SK-N-SH treated with all-trans-retinoic acid at 6 μM for 48 hours (cell line): ENCODE measurements at regions not wholly inside any gene's neighbourhood (a gene's known extent, or its start where the extent isn't known, plus 50 kb on each side); places are given as distances from the start of the nearest gene placed in this dataset.

Experiments
- CREB5 ChIP-seq: fragments of 250-450 bp; sonication (Bioruptor Pico); IDR thresholded peaks from 2 replicates; pipeline ENCODE4 v1.5.1; 2020; ENCODE audit warnings: low read depth, mild to moderate bottlenecking, moderate library complexity
- ESRRG ChIP-seq: fragments of 250-450 bp; sonication (Bioruptor Pico); IDR thresholded peaks from 2 replicates; pipeline ENCODE4 v1.6.1; 2021; ENCODE audit warnings: mild to moderate bottlenecking
- ZFP3 ChIP-seq: fragments of 250-450 bp; sonication (Bioruptor Pico); IDR thresholded peaks from 2 replicates; pipeline ENCODE4 v1.5.0; 2020; ENCODE audit warnings: mild to moderate bottlenecking, moderate library complexity

DNA sequence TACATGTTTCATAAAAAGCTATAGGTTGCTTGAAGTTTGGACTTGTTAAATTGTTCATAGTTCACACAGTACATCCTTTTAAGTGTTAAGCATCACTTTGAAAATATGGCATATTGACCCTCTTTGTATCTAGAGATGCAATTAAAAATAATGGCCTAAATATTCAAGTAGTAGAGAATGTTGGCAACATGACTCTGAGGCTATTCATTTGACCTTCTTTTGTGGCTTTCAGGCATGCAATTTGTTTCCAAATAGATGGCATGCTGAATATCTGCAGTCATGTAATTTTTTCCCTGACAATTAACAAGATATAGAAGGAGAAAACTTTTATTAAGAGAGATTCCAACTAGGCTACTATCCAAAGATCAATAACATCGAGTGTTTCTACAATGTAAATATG, 230.5 kb upstream of the ZRANB2 start:
- TF ChIP-seq ZFP3 (CRISPR knock-in tag), result no peak
- no peak for TF ChIP-seq ESRRG (CRISPR knock-in tag)
- TF ChIP-seq CREB5 (CRISPR knock-in tag), result no peak
